Upper lobe of left lung (tissue), 4 donors: ENCODE measurements at regions not wholly inside any gene's neighbourhood (a gene's known extent, or its start where the extent isn't known, plus 50 kb on each side); places are given as distances from the start of the nearest gene placed in this dataset.

Source experiments
- CTCF ChIP-seq, 6 experiments: fragments of 450-650 bp in 4 of 6; fragments of 200-600 bp in 2 of 6; sonication (generic) in 2 of 6; IDR thresholded peaks; one replicate each; pipeline ENCODE4 v1.5.1; 2016 to 2019; ENCODE audit warnings: antibody characterized with exemption in 6 of 6
- EP300 ChIP-seq, 4 donors: sonication (generic); formaldehyde crosslinking; IDR thresholded peaks; one replicate each; pipeline ENCODE4 v1.5.1; 2017; ENCODE audit warnings: antibody characterized with exemption in 4 of 4, control low read depth in 2 of 4
- POLR2A ChIP-seq, 4 donors: fragments of 450-650 bp; IDR thresholded peaks; one replicate each; pipeline ENCODE4 v1.5.1; 2016 to 2017; ENCODE audit warnings: antibody characterized with exemption in 4 of 4, mild to moderate bottlenecking in 2 of 4
- POLR2AphosphoS5 ChIP-seq, 2 donors: sonication (generic); formaldehyde crosslinking; IDR thresholded peaks; one replicate each; pipeline ENCODE4 v1.5.1; 2017; ENCODE audit warnings: antibody characterized with exemption in 2 of 2

DNA sequence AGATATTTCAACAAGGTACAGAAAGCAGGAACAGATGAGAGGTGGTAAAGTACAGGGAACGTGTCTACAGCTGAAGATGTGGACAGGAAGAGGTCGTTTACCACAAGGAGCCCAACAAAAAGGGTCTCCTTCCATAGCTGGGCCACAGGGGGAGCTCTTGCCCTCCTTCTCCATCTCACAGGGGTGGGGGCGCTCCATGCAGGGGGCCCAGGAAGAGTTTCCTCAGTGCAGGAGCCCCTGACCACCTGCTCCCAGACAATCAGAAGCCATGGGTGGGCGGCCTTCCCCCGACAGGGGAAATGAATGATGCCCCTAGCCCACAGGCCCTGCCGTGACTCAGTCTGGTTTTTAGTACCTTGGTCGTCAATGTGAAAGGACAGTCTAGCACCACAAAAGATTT is 163.6 kb upstream of the ZNF516 start:
- TF ChIP-seq CTCF (IDR thresholded peaks at IDR 0.05), result no peak
- TF ChIP-seq POLR2AphosphoS5 (IDR thresholded peaks at IDR 0.05), result no peak
- TF ChIP-seq POLR2A (IDR thresholded peaks at IDR 0.05), result no peak
- TF ChIP-seq EP300 (IDR thresholded peaks at IDR 0.05), result no peak
